ENCODE measurements at regions not wholly inside any gene's neighbourhood (a gene's known extent, or its start where the extent isn't known, plus 50 kb on each side); places are given as distances from the start of the nearest gene placed in this dataset.

DNA sequence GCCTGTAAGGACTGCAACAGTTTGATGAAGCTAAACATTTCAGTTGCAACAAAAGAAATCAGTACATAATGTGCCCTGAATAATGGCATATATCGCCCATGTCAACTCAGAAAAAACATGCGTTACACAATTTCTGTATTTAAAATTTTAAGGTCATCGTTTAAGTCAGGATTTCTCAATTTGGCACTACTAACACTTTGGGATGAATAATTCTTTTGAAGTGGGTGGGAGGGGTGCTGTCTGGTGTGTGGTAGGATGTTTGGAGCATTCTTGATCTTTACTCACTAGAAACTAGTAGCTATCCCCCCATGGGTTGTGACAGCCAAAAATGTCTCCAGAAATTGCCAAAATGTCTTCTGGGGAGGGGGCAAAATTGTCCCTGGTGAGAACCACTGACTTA lies 50.7 kb upstream of the CNTNAP4 start (continued):
- TF ChIP-seq, protein P1, sequence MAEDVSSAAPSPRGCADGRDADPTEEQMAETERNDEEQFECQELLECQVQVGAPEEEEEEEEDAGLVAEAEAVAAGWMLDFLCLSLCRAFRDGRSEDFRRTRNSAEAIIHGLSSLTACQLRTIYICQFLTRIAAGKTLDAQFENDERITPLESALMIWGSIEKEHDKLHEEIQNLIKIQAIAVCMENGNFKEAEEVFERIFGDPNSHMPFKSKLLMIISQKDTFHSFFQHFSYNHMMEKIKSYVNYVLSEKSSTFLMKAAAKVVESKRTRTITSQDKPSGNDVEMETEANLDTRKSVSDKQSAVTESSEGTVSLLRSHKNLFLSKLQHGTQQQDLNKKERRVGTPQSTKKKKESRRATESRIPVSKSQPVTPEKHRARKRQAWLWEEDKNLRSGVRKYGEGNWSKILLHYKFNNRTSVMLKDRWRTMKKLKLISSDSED (CRISPR knock-in tag; IDR thresholded peaks at IDR 0.05) = no peak
- no peak for TF ChIP-seq AGO2 (optimal IDR thresholded peaks at IDR 0.05; ENCODE audit: low read depth, low read length)
- TF ChIP-seq, protein P2, sequence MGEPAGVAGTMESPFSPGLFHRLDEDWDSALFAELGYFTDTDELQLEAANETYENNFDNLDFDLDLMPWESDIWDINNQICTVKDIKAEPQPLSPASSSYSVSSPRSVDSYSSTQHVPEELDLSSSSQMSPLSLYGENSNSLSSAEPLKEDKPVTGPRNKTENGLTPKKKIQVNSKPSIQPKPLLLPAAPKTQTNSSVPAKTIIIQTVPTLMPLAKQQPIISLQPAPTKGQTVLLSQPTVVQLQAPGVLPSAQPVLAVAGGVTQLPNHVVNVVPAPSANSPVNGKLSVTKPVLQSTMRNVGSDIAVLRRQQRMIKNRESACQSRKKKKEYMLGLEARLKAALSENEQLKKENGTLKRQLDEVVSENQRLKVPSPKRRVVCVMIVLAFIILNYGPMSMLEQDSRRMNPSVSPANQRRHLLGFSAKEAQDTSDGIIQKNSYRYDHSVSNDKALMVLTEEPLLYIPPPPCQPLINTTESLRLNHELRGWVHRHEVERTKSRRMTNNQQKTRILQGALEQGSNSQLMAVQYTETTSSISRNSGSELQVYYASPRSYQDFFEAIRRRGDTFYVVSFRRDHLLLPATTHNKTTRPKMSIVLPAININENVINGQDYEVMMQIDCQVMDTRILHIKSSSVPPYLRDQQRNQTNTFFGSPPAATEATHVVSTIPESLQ (CRISPR knock-in tag; conservative IDR thresholded peaks at IDR 0.05) = no peak
- TF ChIP-seq ZNF652 (CRISPR knock-in tag; IDR thresholded peaks at IDR 0.05; ENCODE audit: borderline replicate concordance, low read depth) = no peak
- no peak for TF ChIP-seq ARID5B (CRISPR knock-in tag; IDR thresholded peaks at IDR 0.05)
- no peak for TF ChIP-seq FOSL2 (CRISPR knock-in tag; IDR thresholded peaks at IDR 0.05)
- no peak for TF ChIP-seq FOXA1 (IDR thresholded peaks at IDR 0.05)
- TF ChIP-seq FOXA1 (CRISPR knock-in tag; IDR thresholded peaks at IDR 0.05) = no peak
- no peak for TF ChIP-seq RFXAP (CRISPR knock-in tag; IDR thresholded peaks at IDR 0.05; ENCODE audit: borderline replicate concordance)

Small RNA genes in the stretch of these regions (small RNA-seq; reads per million reads assigned to genes)
- 0 reads per million in 3 experiments for gene RNA5SP430 (ENCODE audit: insufficient read depth in 2 of 3, insufficient read length in 3 of 3, low read depth in 2 of 3, low replicate concordance in 1 of 3)

All from HepG2 (cell line).